HL-60 (cell line): ENCODE measurements at regions not wholly inside any gene's neighbourhood (a gene's known extent, or its start where the extent isn't known, plus 50 kb on each side); places are given as distances from the start of the nearest gene placed in this dataset.

ENCODE experiments used
- CTCF ChIP-seq: IDR thresholded peaks from one replicate; pipeline ENCODE4 v1.5.1; 2011; ENCODE audit warnings: low read length, control low read depth, inconsistent platforms; ENCODE audit not compliant: insufficient read depth
- POLR2AphosphoS5 ChIP-seq: IDR thresholded peaks from 2 replicates; pipeline ENCODE4 v1.6.1; 2012; ENCODE audit warnings: low read depth
- REST ChIP-seq: IDR thresholded peaks from 2 replicates; pipeline ENCODE4 v1.6.1; 2012; ENCODE audit warnings: low read depth; ENCODE audit not compliant: insufficient replicate concordance

- TF ChIP-seq CTCF (no peak), POLR2AphosphoS5 (no peak), REST (no peak)
Observed at GRCh38 chr12:4086481-4086880, 187.1 kb upstream of the CCND2 start.
